SK-N-SH treated with all-trans-retinoic acid at 6 μM for 48 hours (cell line): ENCODE measurements at regions not wholly inside any gene's neighbourhood (a gene's known extent, or its start where the extent isn't known, plus 50 kb on each side); places are given as distances from the start of the nearest gene placed in this dataset.

Experiments
- ATAC-seq: fragments of 200-7000 bp; cut with Tn5 transposase; 3 replicates; pipeline ENCODE4 v1.9.1; 2020; ENCODE audit warnings: mild to moderate bottlenecking, moderate library complexity
- ARNTL ChIP-seq: fragments of 450-650 bp; formaldehyde crosslinking; IDR thresholded peaks from 2 replicates; pipeline ENCODE4 v1.5.0; 2020; ENCODE audit warnings: low read depth, mild to moderate bottlenecking, moderate library complexity, borderline replicate concordance
- BACH2 ChIP-seq: fragments of 250-450 bp; sonication (Bioruptor Pico); IDR thresholded peaks from 2 replicates; pipeline ENCODE4 v1.9.0; 2021; ENCODE audit warnings: mild to moderate bottlenecking, borderline replicate concordance
- CSDC2 ChIP-seq: fragments of 250-450 bp; sonication (Bioruptor Pico); IDR thresholded peaks from 2 replicates; pipeline ENCODE4 v1.5.0; 2020; ENCODE audit warnings: mild to moderate bottlenecking, moderate library complexity
- CSRNP3 ChIP-seq: fragments of 250-450 bp; sonication (Bioruptor Pico); IDR thresholded peaks from 2 replicates; pipeline ENCODE4 v1.5.1; 2021; ENCODE audit warnings: mild to moderate bottlenecking, moderate library complexity
- ESRRG ChIP-seq: fragments of 250-450 bp; sonication (Bioruptor Pico); IDR thresholded peaks from 2 replicates; pipeline ENCODE4 v1.6.1; 2021; ENCODE audit warnings: mild to moderate bottlenecking
- GLIS3 ChIP-seq: fragments of 250-450 bp; sonication (Bioruptor Pico); IDR thresholded peaks from 2 replicates; pipeline ENCODE4 v1.5.0; 2020; ENCODE audit warnings: mild to moderate bottlenecking, moderate library complexity
- ISL1 ChIP-seq: fragments of 250-450 bp; sonication (Bioruptor Pico); IDR thresholded peaks from 2 replicates; pipeline ENCODE4 v2.1.2; 2022; ENCODE audit warnings: mild to moderate bottlenecking, moderate library complexity
- OSR1 ChIP-seq: fragments of 250-450 bp; sonication (Bioruptor Pico); IDR thresholded peaks from 2 replicates; pipeline ENCODE4 v1.8.0; 2022; ENCODE audit warnings: moderate library complexity, mild to moderate bottlenecking, inconsistent platforms
- PPARA ChIP-seq: fragments of 250-450 bp; sonication (Bioruptor Pico); IDR thresholded peaks from 2 replicates; pipeline ENCODE4 v1.5.0; 2020; ENCODE audit warnings: mild to moderate bottlenecking, borderline replicate concordance
- RARB ChIP-seq: fragments of 250-450 bp; sonication (Bioruptor Pico); IDR thresholded peaks from 2 replicates; pipeline ENCODE4 v1.8.0; 2021; ENCODE audit warnings: mild to moderate bottlenecking, moderate library complexity
- SNAI2 ChIP-seq: fragments of 250-450 bp; sonication (Bioruptor Pico); IDR thresholded peaks from 2 replicates; pipeline ENCODE4 v1.5.0; 2020; ENCODE audit warnings: mild to moderate bottlenecking, moderate library complexity
- TCF4 ChIP-seq: fragments of 250-450 bp; sonication (Bioruptor Pico); IDR thresholded peaks from 2 replicates; pipeline ENCODE4 v1.8.0; 2021; ENCODE audit warnings: mild to moderate bottlenecking, moderate library complexity, borderline replicate concordance
- TOX ChIP-seq: fragments of 250-450 bp; sonication (Bioruptor Pico); IDR thresholded peaks from 2 replicates; pipeline ENCODE4 v1.8.0; 2021; ENCODE audit warnings: mild to moderate bottlenecking, moderate library complexity, borderline replicate concordance
- TSHZ2 ChIP-seq: fragments of 250-450 bp; sonication (Bioruptor Pico); IDR thresholded peaks from 2 replicates; pipeline ENCODE4 v1.5.0; 2020; ENCODE audit warnings: mild to moderate bottlenecking, moderate library complexity
- ZC3H10 ChIP-seq: fragments of 250-450 bp; sonication (Bioruptor Pico); IDR thresholded peaks from 2 replicates; pipeline ENCODE4 v1.5.1; 2021; ENCODE audit warnings: mild to moderate bottlenecking, moderate library complexity
- ZFP3 ChIP-seq: fragments of 250-450 bp; sonication (Bioruptor Pico); IDR thresholded peaks from 2 replicates; pipeline ENCODE4 v1.5.0; 2020; ENCODE audit warnings: mild to moderate bottlenecking, moderate library complexity
- ZFP30 ChIP-seq: fragments of 450-650 bp; formaldehyde crosslinking; IDR thresholded peaks from 2 replicates; pipeline ENCODE4 v1.5.0; 2022; ENCODE audit warnings: mild to moderate bottlenecking, moderate library complexity
- ZNF565 ChIP-seq: fragments of 450-650 bp; formaldehyde crosslinking; conservative IDR thresholded peaks from 2 replicates; pipeline ENCODE4 v1.5.0; 2020; ENCODE audit warnings: low read depth, mild to moderate bottlenecking, moderate library complexity
- ZNF70 ChIP-seq: fragments of 450-650 bp; formaldehyde crosslinking; IDR thresholded peaks from 2 replicates; pipeline ENCODE4 v1.5.0; 2020; ENCODE audit warnings: mild to moderate bottlenecking, moderate library complexity
- ZNF8 ChIP-seq: fragments of 450-650 bp; formaldehyde crosslinking; IDR thresholded peaks from 2 replicates; pipeline ENCODE4 v1.5.0; 2020; ENCODE audit warnings: mild to moderate bottlenecking, moderate library complexity
- TF ChIP-seq, protein P1 (sequence below): fragments of 250-450 bp; sonication (Bioruptor Pico); IDR thresholded peaks from 2 replicates; pipeline ENCODE4 v1.8.0; 2021; ENCODE audit warnings: low read depth, mild to moderate bottlenecking, moderate library complexity, borderline replicate concordance
- TF ChIP-seq, protein P2 (sequence below): fragments of 250-450 bp; sonication (Bioruptor Pico); IDR thresholded peaks from 2 replicates; pipeline ENCODE4 v1.5.1; 2020; ENCODE audit warnings: low read depth, mild to moderate bottlenecking, moderate library complexity

DNA sequence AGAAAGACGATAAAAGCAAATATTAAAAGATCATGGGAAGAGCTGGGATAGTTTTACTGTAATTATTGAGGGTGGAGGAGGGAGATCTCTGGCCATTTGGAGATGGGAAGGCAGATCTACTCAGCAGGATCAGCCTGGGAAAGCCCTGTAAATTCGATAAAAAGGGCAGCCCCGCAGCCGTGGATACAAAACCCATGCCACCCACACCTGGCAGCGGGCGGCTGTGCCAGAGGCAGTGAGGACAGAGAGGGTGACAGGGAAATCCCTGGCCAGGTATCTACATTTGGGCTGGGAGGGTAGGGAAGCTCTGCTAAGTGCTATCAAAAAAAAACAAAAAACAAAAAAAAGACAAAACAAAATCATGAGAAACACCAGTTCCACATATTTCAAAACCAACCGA is 379.2 kb upstream of the IRX1 start:
- ATAC-seq, result no peak
- TF ChIP-seq CSDC2 (CRISPR knock-in tag) (no peak), ARNTL (CRISPR knock-in tag) (no peak), ZFP30 (CRISPR knock-in tag) (no peak), ESRRG (CRISPR knock-in tag) (no peak)

GRCh38 chr5:3214838-3215374 is 380.7 kb upstream of the IRX1 start:
- no peak for ATAC-seq
- TF ChIP-seq RARB (CRISPR knock-in tag) (no peak), BACH2 (no peak), ISL1 (CRISPR knock-in tag) (no peak), ZFP3 (CRISPR knock-in tag) (no peak), TOX (CRISPR knock-in tag) (no peak), ESRRG (CRISPR knock-in tag) (no peak), ZNF565 (CRISPR knock-in tag) (no peak), ZC3H10 (CRISPR knock-in tag) (no peak), ARNTL (CRISPR knock-in tag) (no peak), TCF4 (no peak)
- TF ChIP-seq, protein P1, sequence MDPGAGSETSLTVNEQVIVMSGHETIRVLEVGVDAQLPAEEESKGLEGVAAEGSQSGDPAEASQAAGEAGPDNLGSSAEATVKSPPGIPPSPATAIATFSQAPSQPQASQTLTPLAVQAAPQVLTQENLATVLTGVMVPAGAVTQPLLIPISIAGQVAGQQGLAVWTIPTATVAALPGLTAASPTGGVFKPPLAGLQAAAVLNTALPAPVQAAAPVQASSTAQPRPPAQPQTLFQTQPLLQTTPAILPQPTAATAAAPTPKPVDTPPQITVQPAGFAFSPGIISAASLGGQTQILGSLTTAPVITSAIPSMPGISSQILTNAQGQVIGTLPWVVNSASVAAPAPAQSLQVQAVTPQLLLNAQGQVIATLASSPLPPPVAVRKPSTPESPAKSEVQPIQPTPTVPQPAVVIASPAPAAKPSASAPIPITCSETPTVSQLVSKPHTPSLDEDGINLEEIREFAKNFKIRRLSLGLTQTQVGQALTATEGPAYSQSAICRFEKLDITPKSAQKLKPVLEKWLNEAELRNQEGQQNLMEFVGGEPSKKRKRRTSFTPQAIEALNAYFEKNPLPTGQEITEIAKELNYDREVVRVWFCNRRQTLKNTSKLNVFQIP (CRISPR knock-in tag), result no peak

GRCh38 chr5:3214396-3214795 is 381.2 kb upstream of the IRX1 start:
- no peak for ATAC-seq
- TF ChIP-seq ZNF565 (CRISPR knock-in tag), result no peak
- TF ChIP-seq, protein P2, sequence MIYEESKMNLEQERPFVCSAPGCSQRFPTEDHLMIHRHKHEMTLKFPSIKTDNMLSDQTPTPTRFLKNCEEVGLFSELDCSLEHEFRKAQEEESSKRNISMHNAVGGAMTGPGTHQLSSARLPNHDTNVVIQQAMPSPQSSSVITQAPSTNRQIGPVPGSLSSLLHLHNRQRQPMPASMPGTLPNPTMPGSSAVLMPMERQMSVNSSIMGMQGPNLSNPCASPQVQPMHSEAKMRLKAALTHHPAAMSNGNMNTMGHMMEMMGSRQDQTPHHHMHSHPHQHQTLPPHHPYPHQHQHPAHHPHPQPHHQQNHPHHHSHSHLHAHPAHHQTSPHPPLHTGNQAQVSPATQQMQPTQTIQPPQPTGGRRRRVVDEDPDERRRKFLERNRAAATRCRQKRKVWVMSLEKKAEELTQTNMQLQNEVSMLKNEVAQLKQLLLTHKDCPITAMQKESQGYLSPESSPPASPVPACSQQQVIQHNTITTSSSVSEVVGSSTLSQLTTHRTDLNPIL (CRISPR knock-in tag), result no peak
- no peak for TF ChIP-seq ISL1 (CRISPR knock-in tag)
- no peak for TF ChIP-seq TSHZ2 (CRISPR knock-in tag)
- TF ChIP-seq ZC3H10 (CRISPR knock-in tag), result no peak
- no peak for TF ChIP-seq TCF4
- no peak for TF ChIP-seq OSR1 (CRISPR knock-in tag)

DNA sequence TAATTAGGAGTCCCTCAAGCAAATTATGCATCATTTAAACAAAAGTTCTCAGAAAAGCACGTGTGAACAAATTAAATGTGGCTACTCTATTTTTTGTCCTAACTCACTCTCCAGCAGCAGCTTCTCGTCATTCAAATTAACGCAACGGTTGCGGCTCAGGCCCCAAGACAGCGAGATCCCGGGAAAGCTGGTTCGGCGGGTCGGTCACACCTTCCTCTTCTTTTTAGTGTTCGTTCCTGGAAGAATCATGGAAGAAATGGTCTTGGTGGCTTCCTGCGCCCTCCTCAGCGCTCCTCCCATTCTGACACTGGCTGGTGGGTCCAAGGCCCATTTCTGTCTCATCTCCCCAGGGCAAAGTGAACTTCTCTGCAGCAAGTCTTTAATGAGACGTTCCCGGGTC is 382.8 kb upstream of the IRX1 start:
- no peak for TF ChIP-seq PPARA (CRISPR knock-in tag)
- TF ChIP-seq SNAI2 (CRISPR knock-in tag), result no peak
- TF ChIP-seq ESRRG (CRISPR knock-in tag), result no peak
- no peak for TF ChIP-seq ZFP30 (CRISPR knock-in tag)
- no peak for TF ChIP-seq ARNTL (CRISPR knock-in tag)
- TF ChIP-seq ZC3H10 (CRISPR knock-in tag), result no peak
- no peak for TF ChIP-seq TCF4
- no peak for TF ChIP-seq GLIS3 (CRISPR knock-in tag)
- no peak for ATAC-seq

GRCh38 chr5:3210531-3210930 is 385.1 kb upstream of the IRX1 start:
- ATAC-seq, result no peak
- TF ChIP-seq GLIS3 (CRISPR knock-in tag) (no peak), ZFP3 (CRISPR knock-in tag) (no peak), RARB (CRISPR knock-in tag) (no peak), OSR1 (CRISPR knock-in tag) (no peak), TCF4 (no peak), PPARA (CRISPR knock-in tag) (no peak), CSRNP3 (CRISPR knock-in tag) (no peak), ZNF8 (CRISPR knock-in tag) (no peak), SNAI2 (CRISPR knock-in tag) (no peak), ZNF70 (no peak)
- TF ChIP-seq, protein P1 (CRISPR knock-in tag), result no peak
